Adrenal gland (tissue), 9 donors: ENCODE measurements at regions not wholly inside any gene's neighbourhood (a gene's known extent, or its start where the extent isn't known, plus 50 kb on each side); places are given as distances from the start of the nearest gene placed in this dataset.
A peak's percentile ranks its signal among the peaks of the same experiment; 100 is the strongest.

ENCODE experiments used
- DNase-seq, 7 donors: peaks; one replicate each; pipeline ENCODE4 v3.0.0-alpha.2; 2019 to 2020
- H3K27ac ChIP-seq, 5 donors: fragments of 200-600 bp; sonication (generic) in 4 of 5; 1 replicate in 3 of 5; 2 replicates in 2 of 5; pipeline versions ENCODE4 v1.5.1 to v1.8.0; 2016 to 2020; ENCODE audit warnings: mild to moderate bottlenecking in 1 of 5
- H3K27me3 ChIP-seq: fragments of 200-600 bp; 2 replicates; pipeline ENCODE4 v1.8.0; 2021
- H3K36me3 ChIP-seq, 2 donors: fragments of 200-600 bp; replicated peaks in 1 of 2; 1 replicate in 1 of 2; 2 replicates in 1 of 2; pipeline versions ENCODE4 v1.5.1 to v1.8.0; 2018 to 2022
- H3K4me1 ChIP-seq, 2 donors: fragments of 200-600 bp; replicated peaks in 1 of 2; 1 replicate in 1 of 2; 2 replicates in 1 of 2; pipeline versions ENCODE4 v1.5.1 to v1.8.0; 2018 to 2021
- H3K4me3 ChIP-seq, 4 donors: fragments of 200-600 bp; sonication (generic) in 3 of 4; one replicate each; pipeline ENCODE4 v1.5.1; 2016 to 2018
- H3K9me3 ChIP-seq, 3 donors: fragments of 200-600 bp; sonication (generic) in 1 of 3; replicated peaks in 1 of 3; 1 replicate in 2 of 3; 2 replicates in 1 of 3; pipeline versions ENCODE4 v1.5.1 to v1.8.0; 2016 to 2021
- CTCF ChIP-seq, 6 experiments: fragments of 450-650 bp in 4 of 6; fragments of 200-600 bp in 2 of 6; sonication (generic) in 1 of 6; IDR thresholded peaks; 1 replicate in 5 of 6; 2 replicates in 1 of 6; pipeline versions ENCODE4 v1.5.1 to v1.8.0; 2016 to 2021; ENCODE audit warnings: antibody characterized with exemption in 6 of 6, mild to moderate bottlenecking in 2 of 6, moderate library complexity in 1 of 6
- POLR2A ChIP-seq, 2 donors: fragments of 450-650 bp; IDR thresholded peaks; one replicate each; pipeline ENCODE4 v1.6.1; 2017; ENCODE audit warnings: antibody characterized with exemption in 2 of 2, mild to moderate bottlenecking in 2 of 2, moderate library complexity in 1 of 2
- WGBS, 4 donors: extraction: QIAGEN DNeasy Blood & Tissue Kit in 2 of 4; methylation state at CpG; one replicate each; pipeline versions ENCODE4 v1.1.5 to v1.1.7; 2013 to 2017; 5-methylcytosine and 5-hydroxymethylcytosine counted together
- intact Hi-C, 2 donors: fragments of 100-400 bp; cut with DNase I; formaldehyde crosslinking; loops; one replicate each; pipeline versions ENCODE4 v1.14.1 to v1.15.0; 2022 to 2023
- donor health status: healthy with polysubstance abuse.
- donor health status: Bipolar disorder and iron deficiency.
- donor health status: DM: yes; HTN: yes; CAD: no.
- donor health status: DM: no; HTN: no; CAD: no.
- donor health status: DM: no; HTN: no; CAD: no.

DNA sequence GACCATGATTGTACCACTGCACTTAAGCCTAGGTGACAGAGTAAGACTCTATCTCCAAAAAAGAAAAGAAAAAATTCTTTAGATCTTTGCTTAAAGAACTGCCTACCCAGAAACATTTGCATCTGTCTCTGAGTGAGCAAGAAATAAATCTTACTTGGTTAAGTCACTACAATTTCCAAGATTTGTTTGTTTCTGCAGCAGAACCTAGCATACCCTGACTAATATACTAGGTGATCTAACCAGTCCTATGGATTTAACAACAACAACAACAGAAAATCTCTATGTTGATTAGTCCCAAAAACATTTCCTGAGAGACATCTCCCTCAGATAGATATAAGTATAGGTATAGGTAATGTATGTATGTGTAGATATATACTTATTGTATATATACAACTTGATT lies 549.3 kb upstream of the PSMD7 start:
- DNase-seq, result no peak
- no peak for TF ChIP-seq CTCF (IDR thresholded peaks at IDR 0.05)
- TF ChIP-seq POLR2A (IDR thresholded peaks at IDR 0.05), result no peak
- Histone ChIP-seq H3K36me3 (no peaks in the 10 kb centered on the region), H3K27me3 (no peaks in the 10 kb centered on the region), H3K4me3 (no peak overlapping the region), H3K27ac (no peak overlapping the region), H3K4me1 (no peaks in the 10 kb centered on the region), H3K9me3 (no peaks in the 10 kb centered on the region)
- intact Hi-C loops, result no loop called here

DNA sequence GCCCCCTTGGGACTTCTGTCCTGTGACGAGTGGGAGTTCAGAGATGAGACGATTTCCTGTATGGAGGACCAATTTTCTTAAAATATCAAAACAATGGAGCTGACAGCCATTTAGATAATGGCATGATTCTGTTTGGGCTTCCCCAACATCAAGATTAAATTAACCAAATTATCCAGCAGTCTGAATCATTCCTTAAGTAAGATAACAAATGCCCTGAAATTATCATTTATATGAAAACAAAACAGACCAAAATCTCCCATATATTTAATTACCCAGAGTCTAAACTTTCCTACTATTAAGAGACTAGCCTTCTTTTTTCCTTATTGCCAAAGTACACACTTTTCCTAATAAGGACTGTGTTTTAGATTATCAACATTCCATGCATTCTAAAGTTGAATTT lies 550.1 kb upstream of the PSMD7 start:
- Histone ChIP-seq H3K9me3 (no peaks in the 10 kb centered on the region), H3K27ac (no peak overlapping the region), H3K27me3 (no peaks in the 10 kb centered on the region), H3K36me3 (no peaks in the 10 kb centered on the region), H3K4me3 (no peak overlapping the region), H3K4me1 (no peaks in the 10 kb centered on the region)
- WGBS, 4 donors, result 48 to 71% (median 54%) methylated on average over 1 to 2 of the region's 2 CpGs
- no peak for TF ChIP-seq CTCF (IDR thresholded peaks at IDR 0.05)
- no peak for TF ChIP-seq POLR2A (IDR thresholded peaks at IDR 0.05)
- DNase-seq, result no peak
- intact Hi-C loops, result no loop called here

DNA sequence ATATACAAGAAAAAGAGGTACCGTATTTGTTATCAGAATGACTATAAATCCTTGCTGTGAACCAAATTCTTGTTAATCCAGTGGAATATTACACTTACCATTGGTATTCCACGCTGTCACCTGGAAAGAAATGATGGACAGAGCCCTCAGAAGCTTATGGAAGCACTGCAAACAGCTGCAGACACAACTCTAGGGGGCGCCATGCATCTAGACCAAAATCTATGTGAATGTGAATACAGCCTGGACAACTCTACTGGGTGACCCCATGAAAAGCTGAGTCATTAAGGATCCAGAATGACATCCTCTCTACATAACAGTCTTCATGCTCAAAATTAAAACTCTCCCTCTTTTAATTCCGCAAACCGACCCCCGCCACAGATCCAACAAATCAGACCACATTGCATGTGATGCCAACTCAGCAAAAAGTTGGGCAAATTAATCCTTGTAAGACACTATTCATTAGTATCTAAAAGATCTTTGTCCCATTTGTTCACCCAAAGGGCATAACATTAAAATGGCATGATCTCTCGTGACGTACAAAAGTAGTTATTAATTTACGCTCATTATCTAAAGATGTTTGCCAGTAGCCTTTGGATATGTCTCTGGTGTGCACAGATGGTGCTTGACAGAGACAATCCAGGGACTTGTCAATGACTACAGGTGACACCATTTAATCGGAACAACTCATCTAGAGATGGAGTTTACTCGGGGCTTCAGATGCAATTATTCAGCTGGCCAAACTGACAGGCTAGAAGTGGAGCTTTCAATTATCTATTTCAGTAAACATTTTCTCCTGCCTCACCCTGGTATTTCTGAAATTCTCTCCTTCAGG lies 552.7 kb upstream of the PSMD7 start:
- no peak for TF ChIP-seq POLR2A (IDR thresholded peaks at IDR 0.05)
- TF ChIP-seq CTCF (IDR thresholded peaks at IDR 0.05), result peak in 2 of 6 experiments; percentile 24 to 32
- intact Hi-C loops, result no loop called here
- 81 to 89% (median 84%) methylated on average over 11 of the region's 11 CpGs for WGBS, 4 donors

DNA sequence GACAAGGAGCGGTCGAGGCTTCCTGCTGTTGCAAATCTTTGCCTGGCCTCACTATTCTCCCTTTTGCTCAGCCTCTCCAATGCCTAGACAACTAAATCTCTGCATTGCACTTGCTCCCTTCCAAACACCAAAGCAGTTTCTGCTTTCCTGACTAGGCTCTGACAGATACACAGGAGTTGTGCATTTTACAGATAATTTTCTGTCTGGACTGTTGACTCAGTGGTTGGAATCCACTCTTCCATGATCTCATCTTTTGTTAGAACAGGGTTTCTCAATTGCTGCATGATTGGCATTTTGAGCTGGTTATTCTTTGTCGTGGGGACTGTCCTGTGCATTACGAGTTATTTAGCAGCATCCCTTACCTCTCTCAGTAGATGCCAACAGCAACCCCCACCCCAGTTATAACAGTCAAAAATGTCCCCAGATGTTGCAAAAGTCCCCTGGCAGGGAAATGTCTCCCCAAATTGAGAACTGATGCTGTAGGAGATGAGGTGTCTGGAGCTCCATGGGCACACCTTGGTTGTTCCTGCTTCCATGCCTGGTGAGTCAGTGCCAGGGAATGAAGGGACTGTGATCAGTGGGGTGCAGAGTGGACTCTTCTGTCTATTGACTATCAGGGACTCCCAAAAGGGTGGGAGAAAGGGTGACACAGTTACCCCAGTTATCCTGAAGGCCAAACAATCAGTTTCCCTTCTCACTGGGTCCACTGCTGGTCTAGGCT lies 557.4 kb upstream of the PSMD7 start:
- Histone ChIP-seq H3K4me3 (no peak overlapping the region), H3K9me3 (no peaks in the 10 kb centered on the region), H3K27me3 (no peaks in the 10 kb centered on the region), H3K27ac (no peak overlapping the region), H3K4me1 (no peaks in the 10 kb centered on the region), H3K36me3 (no peaks in the 10 kb centered on the region)
- intact Hi-C loops, result no loop called here
- DNase-seq, result no peak
- TF ChIP-seq POLR2A (IDR thresholded peaks at IDR 0.05) (no peak), CTCF (IDR thresholded peaks at IDR 0.05) (no peak)
- 85 to 92% (median 89%) methylated on average over 4 of the region's 4 CpGs for WGBS, 4 donors

More for the DNA sequence above, 552.7 kb upstream of the PSMD7 start:
- Histone ChIP-seq H3K4me1 (no peaks in the 10 kb centered on the region), H3K9me3 (no peaks in the 10 kb centered on the region), H3K36me3 (no peaks in the 10 kb centered on the region), H3K27me3 (no peaks in the 10 kb centered on the region), H3K4me3 (no peak overlapping the region), H3K27ac (no peak overlapping the region)
- peak in 4 of 7 donors; percentile 14 to 50 (median 24) for DNase-seq
